ENCODE measurements at regions not wholly inside any gene's neighbourhood (a gene's known extent, or its start where the extent isn't known, plus 50 kb on each side); places are given as distances from the start of the nearest gene placed in this dataset.

DNA sequence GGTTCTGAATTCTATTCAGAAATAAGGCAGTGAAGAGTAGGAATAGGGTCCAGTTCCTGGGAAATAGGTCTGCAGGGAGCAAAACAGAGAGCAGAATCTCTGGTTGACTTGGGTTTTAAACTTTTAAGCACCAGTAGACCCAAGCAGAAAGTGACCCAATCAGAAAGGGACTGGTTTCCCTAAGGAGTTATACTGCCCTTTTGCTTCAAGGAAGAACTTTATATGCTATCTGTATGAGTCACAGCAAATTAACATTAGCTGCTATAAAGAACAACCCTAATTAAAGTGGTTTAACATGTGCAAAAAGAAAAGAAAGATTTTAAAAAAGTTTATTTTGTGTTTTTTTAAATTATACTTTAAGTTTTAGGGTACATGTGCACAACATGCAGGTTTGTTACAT, 263.6 kb upstream of the EMCN start:
- TF ChIP-seq, protein P1, sequence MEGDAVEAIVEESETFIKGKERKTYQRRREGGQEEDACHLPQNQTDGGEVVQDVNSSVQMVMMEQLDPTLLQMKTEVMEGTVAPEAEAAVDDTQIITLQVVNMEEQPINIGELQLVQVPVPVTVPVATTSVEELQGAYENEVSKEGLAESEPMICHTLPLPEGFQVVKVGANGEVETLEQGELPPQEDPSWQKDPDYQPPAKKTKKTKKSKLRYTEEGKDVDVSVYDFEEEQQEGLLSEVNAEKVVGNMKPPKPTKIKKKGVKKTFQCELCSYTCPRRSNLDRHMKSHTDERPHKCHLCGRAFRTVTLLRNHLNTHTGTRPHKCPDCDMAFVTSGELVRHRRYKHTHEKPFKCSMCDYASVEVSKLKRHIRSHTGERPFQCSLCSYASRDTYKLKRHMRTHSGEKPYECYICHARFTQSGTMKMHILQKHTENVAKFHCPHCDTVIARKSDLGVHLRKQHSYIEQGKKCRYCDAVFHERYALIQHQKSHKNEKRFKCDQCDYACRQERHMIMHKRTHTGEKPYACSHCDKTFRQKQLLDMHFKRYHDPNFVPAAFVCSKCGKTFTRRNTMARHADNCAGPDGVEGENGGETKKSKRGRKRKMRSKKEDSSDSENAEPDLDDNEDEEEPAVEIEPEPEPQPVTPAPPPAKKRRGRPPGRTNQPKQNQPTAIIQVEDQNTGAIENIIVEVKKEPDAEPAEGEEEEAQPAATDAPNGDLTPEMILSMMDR (conservative IDR thresholded peaks at IDR 0.05) = no peak
- TF ChIP-seq EZH2 (IDR thresholded peaks at IDR 0.05; ENCODE audit: low read depth) = no peak
